Renal pelvis (tissue), 1 donor: ENCODE measurements at regions not wholly inside any gene's neighbourhood (a gene's known extent, or its start where the extent isn't known, plus 50 kb on each side); places are given as distances from the start of the nearest gene placed in this dataset.
A peak's percentile ranks its signal among the peaks of the same experiment; 100 is the strongest.

Source experiments
- DNase-seq: peaks from one replicate; pipeline ENCODE4 v3.0.0-alpha.2; 2013

DNA sequence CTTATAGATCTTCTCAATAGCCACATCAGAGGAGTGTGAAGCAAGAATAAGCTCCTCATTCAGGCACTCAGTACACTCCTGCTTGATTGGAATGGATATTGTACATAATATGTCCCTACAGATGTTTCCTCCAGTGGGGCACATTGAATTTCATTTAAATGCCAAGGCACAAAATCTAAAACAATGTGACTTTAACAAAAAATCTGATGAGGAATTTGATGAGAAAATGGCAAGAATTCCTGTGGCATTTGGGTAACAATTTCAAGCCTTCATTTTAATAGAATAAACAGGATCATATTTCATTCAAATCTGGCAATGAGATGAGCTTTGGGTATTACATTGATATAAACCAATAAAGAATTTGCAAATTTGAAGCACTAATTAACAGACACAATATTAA, 307.7 kb upstream of the PKN2 start:
- no peak for DNase-seq

DNA sequence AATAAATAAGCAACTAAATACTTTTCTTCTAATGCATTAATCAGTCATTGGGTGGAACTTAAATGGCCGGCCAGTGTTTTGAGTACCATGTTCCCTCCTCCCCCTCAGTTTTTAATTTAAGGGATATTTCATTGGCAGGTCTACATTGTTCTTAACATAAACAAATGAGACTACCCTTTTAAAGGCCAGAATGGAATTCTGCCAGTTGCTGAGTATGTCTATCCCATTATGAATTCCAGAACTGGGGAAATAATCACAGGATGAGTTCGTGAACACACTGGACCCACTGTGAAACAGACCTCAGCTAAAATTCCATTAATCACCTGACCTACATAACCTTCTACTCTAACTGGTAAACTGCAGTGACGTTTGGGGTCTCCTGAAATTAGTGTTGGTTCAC, 305.5 kb upstream of the PKN2 start:
- DNase-seq = no peak

DNA sequence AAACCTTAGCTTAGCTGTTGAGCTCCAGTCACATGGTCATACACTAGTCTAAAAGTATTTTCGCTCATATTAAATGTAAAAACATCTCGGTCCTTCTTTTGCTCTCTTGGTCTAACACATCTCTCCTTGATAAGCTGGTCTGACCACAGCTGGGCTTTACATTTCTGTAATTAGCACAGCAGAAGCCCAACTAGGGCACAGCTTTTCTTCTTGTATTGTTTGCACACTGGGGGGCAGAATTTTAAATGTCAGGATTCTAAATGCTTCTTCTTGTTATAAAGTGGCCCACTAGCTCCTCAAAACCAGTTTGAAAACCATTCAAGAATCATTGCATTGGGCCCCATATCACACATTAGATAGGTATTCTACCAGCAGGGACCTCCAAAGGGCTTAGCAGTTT, 289.1 kb upstream of the PKN2 start:
- no peak for DNase-seq

DNA sequence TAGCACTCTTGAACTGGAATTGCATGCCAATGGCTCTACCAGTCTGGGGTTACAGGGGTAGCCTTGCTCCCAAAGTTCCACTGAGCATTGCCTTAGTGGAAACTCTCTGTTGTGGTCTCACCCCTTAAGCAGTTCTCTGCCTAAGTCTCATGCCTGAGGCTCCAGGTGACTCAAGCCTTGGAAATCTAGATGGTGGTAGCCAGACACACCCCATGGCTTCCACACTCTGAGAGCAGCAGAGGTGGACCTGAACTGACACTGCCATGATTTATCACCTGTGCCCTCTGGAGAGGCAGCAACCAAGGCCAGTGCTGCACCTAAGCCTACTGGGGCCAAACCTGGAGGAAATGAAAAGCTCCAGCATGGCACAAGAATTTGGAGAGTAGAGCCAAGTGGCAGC, 285.7 kb upstream of the PKN2 start:
- no peak for DNase-seq

DNA sequence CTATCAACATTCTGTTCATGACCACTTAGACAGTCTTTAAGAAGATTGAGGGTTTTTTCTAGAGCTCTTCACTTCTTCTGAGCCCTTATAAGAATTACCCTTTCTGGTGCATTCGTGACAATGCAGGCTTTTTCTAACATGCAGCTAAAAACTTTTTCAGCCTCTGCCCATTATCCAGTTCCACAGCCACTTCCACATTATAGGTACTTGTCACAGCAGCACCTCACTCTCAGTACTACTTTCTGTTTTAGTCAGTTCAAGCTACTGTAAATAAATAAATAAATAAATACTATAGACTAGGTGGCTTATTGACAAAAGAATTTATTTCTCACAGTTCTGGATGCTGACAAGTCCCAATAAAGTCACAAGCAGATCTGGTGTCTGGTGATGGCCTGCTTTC, 284.4 kb upstream of the PKN2 start:
- no peak for DNase-seq

DNA sequence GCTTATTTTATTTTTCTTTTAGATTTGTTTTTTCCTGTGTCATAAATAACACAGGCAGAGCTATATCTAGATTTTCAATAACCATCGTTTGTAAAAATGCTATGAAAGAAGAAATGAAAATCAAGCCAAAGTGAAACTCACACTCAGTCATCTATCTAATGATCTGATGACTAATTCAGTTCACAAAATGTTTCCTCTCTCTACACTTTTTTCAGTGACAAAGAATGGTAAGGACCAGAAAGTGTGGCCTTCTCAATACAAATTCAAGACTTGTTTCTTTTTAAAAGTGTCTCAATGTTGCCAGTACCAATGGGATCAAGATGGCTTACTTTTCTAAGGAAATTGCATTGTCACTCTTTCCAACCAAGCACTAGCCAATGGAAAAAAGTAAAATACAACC, 282.8 kb upstream of the PKN2 start:
- no peak for DNase-seq

DNA sequence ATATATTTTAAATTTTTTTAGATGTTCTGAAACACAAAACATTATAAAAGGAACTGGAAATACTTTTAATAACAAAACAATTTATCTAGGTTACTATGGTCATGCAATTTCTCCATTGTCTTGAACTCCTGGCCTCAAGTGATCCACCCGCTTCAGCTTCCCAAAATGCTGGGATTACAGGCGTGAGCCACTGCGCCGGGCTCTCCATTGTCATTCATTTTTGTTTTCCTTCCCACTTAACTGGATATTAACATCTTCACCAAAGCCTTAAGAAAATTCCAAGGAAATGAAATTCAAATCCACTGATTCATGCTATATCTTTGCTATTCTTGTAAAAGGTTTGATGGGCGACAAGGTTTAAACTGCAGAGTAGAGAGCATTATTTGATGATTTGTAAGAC, 279.5 kb upstream of the PKN2 start:
- DNase-seq = no peak

DNA sequence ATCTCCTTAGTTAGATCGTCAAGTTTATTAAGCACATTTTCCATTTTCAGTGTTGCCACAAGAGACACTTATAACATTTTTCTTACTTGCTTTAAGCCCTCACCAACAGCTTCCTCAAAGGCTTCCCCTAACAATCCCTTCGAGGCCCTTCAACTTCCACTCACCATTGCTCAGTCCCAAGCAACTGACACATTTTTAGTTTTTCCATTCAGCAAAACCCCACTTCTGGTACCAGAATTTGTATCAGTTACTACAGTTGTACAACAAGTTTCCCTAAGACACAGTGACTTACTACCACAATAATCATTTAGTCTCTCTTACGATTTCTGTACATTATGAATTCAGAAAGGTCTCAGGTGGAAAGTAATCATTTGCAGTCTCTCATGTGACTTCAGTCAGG, 276.8 kb upstream of the PKN2 start:
- DNase-seq = no peak

DNA sequence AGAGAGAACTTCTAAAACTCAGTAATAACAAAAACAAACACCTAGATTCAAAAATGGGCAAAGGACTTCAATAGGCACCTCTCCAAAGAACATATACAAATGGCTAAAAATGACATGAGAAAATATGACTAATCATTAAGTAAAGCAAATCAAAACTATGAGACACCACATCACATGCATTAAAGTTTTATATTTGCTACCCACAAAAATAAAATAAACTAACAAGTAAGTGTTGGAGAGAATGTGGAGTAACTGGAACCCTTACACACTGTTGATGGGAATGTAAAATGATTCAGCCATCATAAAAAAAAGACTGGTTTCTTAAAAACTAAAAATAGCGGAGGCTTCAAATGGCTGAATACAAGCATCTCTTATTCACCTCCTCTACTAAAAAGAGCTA, 262.1 kb upstream of the PKN2 start:
- no peak for DNase-seq

DNA sequence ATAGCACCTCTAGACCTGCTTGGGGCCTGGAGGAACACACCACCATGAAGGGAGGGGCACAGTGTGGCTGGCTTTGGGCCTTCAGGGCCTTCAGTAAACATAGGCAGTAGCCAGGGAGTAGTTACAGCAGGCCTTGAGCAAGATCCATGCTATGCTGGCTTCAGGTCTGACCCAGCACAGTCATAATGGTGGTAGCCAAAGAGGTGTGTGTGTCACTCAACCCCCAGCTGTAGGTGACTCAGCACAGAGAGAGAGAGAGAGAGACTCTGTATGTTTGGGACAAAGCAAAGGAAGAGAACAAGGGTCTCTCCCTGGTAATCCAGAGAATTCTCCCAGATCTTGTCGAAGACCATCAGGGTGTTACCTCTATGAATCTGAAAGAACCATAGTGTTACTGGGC, 250.5 kb upstream of the PKN2 start:
- DNase-seq = no peak

DNA sequence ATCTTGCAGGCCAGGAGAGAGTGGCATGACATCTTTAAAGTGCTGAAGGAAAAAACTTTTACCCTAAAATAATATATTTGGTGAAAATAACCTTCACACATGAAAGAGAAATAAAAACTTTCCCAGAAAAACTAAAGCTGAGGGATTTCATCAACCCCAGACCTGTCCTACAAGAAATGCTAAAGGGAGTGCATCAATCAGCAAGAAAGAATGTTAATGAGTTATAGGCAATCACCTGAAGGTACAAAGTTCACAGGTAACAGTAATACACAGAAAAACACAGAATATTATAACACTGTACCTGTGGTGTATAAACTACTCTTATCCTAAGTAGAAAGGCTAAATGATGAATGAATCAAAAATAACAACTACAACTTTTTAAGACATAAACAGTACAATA, 249.2 kb upstream of the PKN2 start:
- DNase-seq = no peak

DNA sequence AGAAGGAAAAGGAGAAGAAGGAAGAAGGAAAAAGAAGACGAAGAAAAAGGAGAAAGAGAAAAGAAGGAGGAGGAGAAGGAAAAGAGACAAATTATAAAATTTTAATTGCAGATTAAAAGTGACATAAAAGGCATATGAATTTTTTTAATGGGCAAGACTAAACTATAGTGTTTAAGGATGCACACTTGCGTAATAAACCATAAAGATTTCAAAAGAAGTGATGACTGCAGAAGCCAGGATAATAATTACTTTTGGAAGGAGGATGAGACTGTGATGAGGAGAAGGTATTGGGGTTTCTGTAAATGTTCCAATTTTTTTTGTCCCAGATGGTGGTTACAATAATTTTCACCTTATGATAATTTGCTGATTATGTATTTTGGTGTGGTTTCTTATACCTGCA, 243.1 kb upstream of the PKN2 start:
- no peak for DNase-seq

DNA sequence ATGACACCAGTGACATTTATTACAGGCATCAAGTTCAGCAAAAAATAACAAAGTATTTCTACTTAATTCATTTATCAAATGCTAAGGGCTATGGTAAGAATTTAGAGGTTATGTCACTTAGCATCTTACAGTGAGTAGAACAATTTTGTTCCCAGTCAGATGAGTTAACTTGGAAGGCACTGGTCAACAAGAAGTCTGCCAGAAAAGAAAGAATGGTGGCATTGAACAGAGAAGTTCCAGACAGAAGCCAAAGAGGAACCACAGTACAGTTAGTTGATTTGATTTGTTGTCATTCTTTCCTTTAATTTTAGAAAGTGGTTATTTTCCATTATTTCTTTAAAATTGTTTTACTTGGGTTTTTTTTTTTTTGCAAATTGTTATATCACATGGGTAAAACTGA, 232.2 kb upstream of the PKN2 start:
- no peak for DNase-seq

DNA sequence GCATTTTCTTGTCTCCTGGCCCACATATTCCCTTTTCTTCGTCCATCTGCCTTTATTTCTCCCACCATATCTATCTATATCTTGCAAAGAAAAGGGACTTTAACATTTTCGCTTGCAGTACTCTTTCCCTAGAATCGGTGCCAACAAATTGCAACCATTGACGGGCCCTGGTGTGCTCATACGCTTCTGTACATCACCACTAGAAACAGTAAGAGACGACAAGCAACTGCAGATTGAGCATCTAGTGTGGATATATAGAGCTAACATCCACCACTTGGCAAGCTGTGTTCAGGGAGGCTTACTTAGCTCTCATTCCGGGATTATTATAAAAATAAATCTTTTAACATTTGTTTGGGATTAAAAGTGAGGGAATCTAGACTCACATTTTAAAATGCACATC, 230.8 kb upstream of the PKN2 start:
- DNase-seq = no peak

DNA sequence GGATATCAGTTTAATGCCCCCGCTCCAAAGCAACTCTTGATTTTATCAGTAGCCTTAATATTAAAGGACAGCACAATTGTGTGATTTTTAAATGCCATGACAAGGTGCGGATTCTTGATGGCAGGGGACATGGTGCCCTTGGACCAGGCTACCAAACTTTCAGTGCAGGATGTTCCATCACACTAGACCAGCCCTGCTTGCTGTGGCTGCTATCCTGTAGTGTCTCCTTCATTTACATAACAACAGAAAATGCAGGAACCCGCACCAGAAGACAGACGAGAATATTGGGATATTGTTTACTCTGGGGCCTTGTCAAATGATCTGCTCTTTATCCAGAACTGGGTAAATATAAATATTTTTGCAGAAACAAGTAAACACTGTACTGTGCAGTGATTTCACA, 229.3 kb upstream of the PKN2 start:
- DNase-seq = no peak

DNA sequence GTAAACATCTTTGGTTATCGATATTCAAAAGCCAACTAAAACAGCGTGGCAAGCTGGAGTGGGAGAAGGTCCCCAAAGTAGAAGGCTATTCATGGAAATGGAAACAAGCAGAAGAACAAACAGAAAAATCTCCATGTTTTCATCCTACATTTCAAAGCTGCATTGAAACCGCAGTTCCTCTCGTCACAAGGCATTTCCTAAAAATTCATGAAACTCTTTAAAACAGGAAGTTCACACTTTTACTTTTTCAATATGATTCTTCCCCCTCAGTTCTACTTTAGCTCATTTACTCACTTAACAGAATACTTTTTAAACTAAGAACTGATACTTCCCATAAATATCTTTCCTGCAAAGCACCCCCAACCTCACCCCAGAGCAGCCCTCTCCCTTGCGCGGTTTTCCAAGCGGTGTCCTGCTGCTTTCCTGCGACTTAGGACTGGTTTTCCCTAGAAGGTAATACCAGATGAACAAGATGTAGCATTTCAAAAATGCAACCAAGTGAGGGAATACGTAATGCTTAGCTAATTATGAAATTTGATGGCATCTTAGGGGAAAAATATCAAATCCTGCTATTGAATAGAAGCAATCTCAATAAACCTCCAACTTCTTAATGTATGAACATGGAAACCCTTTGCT, 228.3 kb upstream of the PKN2 start:
- no peak for DNase-seq

DNA sequence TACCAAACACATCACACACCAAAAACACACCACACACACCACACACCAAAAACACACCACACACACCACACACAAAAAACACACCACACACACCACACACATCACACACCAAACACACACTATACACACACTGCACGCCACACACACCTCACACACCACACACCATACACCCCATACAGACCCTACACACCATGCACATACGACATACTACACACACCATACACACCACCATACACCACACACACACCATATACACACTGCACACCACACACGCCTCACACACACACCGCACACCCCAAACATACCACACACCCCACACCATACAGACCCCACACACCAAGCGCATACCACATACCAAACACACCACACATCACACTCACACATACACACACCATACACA, 226.9 kb upstream of the PKN2 start:
- no peak for DNase-seq

DNA sequence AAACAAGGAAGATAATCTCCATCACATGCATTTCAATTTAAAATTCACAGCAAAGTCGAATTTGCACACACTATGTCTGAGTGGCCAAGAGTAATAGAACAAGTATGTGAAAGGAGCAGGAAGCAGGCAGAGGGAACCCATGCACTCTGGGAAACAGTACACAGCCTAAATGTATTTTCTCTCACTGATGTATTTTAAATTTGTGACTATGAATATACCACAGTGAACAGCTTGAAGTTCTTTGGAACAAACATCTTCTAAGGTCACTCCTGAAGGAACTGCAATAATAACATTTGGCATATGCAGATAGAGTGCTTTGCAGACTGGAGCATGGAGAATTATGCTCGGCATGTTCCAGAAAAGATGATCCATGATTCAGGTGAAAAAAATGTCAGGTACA, 223.1 kb upstream of the PKN2 start:
- no peak for DNase-seq

DNA sequence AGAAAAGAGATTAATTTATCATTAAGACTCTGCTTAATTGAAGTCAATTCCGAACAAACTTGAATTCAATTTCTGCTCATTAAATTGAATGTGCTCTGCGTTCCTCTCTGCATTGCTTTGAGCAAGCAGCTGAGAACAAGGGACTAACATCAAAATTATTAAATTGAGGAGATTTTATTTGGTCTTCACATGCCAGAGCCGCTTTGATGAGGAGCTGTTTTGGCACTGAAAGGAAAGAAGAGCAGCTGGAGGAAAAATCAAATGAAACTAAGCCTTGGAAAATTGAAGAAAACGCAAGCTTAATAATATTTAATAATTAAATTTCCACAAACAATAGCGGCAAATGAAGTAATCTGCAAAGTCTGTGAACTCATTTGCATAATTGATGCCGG, 222.0 kb upstream of the PKN2 start:
- DNase-seq = no peak

DNA sequence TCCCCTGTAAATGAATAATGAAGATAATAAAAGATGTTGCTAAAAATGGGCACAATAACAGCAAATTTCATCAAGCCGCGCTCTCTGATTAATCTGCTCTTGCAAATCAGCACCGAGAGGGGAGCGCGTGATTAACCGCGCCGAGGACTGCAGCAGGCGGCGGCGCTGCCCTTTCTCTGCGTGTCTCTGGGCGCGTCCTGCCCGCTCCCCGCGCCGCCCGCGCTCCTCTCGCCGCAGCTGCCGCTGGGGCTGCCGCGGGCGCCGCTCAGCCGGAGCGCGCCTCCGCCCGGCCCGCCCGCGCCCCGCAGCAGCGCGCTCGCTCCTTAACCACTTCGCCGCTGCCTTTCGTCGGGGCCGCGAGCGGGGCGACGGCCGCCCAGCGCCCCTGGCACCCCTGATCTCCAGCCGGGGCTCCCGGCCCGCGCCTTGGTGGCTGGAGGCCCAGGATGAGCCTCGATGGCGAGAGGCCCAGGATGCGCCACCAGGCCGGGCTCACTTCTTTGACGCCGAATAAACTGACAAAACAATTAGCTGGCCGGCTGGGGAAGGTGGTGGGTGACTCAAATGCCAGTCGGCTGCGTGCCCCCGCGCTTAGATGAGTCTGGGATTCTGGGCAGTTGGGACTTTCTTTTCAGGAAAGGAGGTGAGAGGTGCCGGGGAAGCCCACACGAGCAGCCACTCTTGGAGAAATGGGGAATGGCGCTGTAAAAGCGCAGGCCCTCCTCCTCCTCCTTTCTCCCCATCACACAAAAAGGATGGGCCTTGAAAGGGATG, 221.4 kb upstream of the PKN2 start:
- DNase-seq = peak; percentile 39

DNA sequence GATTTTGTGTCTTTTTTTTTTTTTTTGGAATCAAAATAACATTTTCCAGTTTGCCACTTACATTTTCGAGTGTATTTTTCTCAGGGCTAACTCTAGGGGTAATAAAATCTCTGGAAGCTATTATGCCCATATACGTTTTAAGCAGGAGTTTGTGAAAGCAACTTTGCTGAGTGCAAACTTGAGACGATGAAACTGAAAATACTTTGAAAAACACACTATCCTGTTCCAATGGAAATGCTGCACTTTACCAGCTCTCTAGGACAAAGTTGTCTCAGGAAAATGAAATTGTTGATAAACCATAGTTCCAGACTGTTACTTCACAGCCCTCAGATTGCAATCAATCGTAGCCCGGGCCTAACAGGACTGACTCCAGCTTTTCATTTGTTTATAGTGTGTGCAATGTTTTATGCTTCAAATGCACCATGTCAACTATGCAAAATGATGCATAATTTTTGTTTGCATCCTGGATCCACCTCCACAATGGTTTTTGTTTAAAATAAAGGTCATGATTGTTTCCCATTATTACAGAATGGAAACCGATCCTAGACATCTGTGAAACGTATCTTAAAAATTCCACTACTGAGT, 220.6 kb upstream of the PKN2 start:
- no peak for DNase-seq

DNA sequence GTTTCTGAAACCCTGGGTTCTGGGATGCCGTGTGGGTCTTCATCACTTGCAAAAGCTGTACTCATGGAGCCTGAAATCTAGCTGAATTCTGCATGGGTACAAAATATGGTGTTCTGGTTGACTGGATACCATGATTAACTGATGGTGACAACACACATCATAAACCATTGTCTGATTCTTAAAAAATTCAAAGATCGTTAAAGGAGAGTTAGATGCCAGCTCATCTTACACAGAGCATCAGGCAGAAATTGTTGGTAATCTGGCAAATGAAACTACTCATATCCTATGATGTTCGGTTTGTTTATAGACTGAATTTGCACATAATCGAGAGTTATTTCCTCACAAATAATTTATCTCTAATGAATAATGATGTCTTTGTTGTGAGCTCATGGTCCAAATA, 218.1 kb upstream of the PKN2 start:
- no peak for DNase-seq

DNA sequence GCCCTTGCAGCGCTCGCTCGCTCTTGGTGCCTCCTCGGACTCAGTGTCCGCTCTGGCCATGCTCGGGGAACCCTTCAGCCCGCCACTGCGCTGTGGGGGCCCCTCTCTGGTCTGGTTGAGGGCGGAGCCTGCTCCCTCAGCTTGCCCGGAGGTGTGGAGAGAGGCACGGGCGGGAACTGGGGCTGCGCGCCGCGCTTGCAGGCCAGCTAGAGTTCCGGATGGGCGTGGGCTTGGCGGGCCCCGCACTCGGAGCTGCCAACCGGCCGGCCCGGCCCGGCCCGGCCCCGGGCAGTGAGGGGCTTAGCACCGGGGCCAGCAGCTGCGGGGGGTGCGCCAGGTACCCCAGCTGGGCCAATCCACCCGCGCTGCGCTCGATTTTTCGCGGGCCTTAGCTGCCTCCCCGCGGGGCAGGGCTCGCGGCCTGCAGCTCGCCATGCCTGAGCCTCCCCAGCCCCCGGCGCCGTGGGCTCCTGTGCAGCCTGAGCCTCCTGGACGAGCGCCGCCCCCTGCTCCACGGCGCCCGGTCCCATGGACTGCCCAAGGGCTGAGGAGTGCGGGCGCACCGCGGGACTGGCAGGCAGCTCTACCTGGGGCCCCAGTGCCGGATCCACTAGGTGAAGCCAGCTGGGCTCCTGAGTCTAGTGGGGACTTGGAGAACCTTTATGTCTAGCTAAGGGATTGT, 217.0 kb upstream of the PKN2 start:
- DNase-seq = no peak
